NT2/D1 (cell line): ENCODE measurements at regions not wholly inside any gene's neighbourhood (a gene's known extent, or its start where the extent isn't known, plus 50 kb on each side); places are given as distances from the start of the nearest gene placed in this dataset.

Source experiments
- SUZ12 ChIP-seq: IDR thresholded peaks from 2 replicates; pipeline ENCODE4 v1.6.1; 2011; ENCODE audit not compliant: insufficient read length, insufficient read depth; ENCODE audit errors: extremely low read depth
- YY1 ChIP-seq: IDR thresholded peaks from 2 replicates; pipeline ENCODE4 v1.6.1; 2011; ENCODE audit not compliant: insufficient read length, insufficient read depth
- ZNF274 ChIP-seq: IDR thresholded peaks from 2 replicates; pipeline ENCODE4 v1.6.1; 2011; ENCODE audit warnings: mild to moderate bottlenecking, low read depth, low read length

- TF ChIP-seq SUZ12 (no peak), ZNF274 (no peak), YY1 (no peak)
Observed at GRCh38 chr14:87838931-87839330, 154.1 kb downstream of the GALC start.
